B cell (primary cell): ENCODE measurements at regions not wholly inside any gene's neighbourhood (a gene's known extent, or its start where the extent isn't known, plus 50 kb on each side); places are given as distances from the start of the nearest gene placed in this dataset.

Experiments
- CTCF ChIP-seq: fragments of 200-600 bp; IDR thresholded peaks from one replicate; pipeline ENCODE4 v1.8.0; 2022; ENCODE audit warnings: antibody characterized with exemption, mild to moderate bottlenecking
- EZH2 ChIP-seq: IDR thresholded peaks from 2 replicates; pipeline ENCODE4 v1.6.1; 2012; ENCODE audit warnings: borderline replicate concordance, low read depth, mild to moderate bottlenecking, moderate library complexity, low read length; ENCODE audit not compliant: insufficient read depth, poor library complexity, severe bottlenecking

- TF ChIP-seq CTCF, result no peak
- TF ChIP-seq EZH2, result no peak
These were observed 677.6 kb downstream of the CDY2B start for GRCh38 chrY:17202395-17202794.
